Lung microvascular endothelial cell (primary cell): ENCODE measurements at regions not wholly inside any gene's neighbourhood (a gene's known extent, or its start where the extent isn't known, plus 50 kb on each side); places are given as distances from the start of the nearest gene placed in this dataset.

Experiments
- DNase-seq, 2 donors: peaks; one replicate each; pipeline versions ENCODE4 v3.0.0 to v3.0.0-alpha.2; 2010; ENCODE audit warnings: low read depth in 2 of 2

- no peak for DNase-seq
These were observed 118.8 kb upstream of the DIO3 start for GRCh38 chr14:101442451-101442850.

GRCh38 chr14:101444116-101444515, 117.2 kb upstream of the DIO3 start:
- no peak for DNase-seq

GRCh38 chr14:101445278-101445677, 116.0 kb upstream of the DIO3 start:
- no peak for DNase-seq

GRCh38 chr14:101446387-101446969, 114.8 kb upstream of the DIO3 start:
- DNase-seq, result no peak

GRCh38 chr14:101449114-101449513, 112.2 kb upstream of the DIO3 start:
- DNase-seq, result no peak

- no peak for DNase-seq
These were observed 110.1 kb upstream of the DIO3 start for GRCh38 chr14:101451166-101451565.

- no peak for DNase-seq
These were observed 108.1 kb upstream of the DIO3 start for GRCh38 chr14:101453225-101453624.

- DNase-seq, result no peak
These were observed 107.1 kb upstream of the DIO3 start for GRCh38 chr14:101454229-101454628.

- no peak for DNase-seq
These were observed 104.8 kb upstream of the DIO3 start for GRCh38 chr14:101456246-101457175.

GRCh38 chr14:101457301-101457935, 103.9 kb upstream of the DIO3 start:
- no peak for DNase-seq

- no peak for DNase-seq
These were observed 103.2 kb upstream of the DIO3 start for GRCh38 chr14:101457936-101458740.

- no peak for DNase-seq
These were observed 102.3 kb upstream of the DIO3 start for GRCh38 chr14:101458741-101459550.

GRCh38 chr14:101459551-101459900, 101.8 kb upstream of the DIO3 start:
- DNase-seq, result no peak

- DNase-seq, result no peak
These were observed 100.8 kb upstream of the DIO3 start for GRCh38 chr14:101460521-101460920.

- DNase-seq, result no peak
These were observed 100.1 kb upstream of the DIO3 start for GRCh38 chr14:101460986-101461750.

- DNase-seq, result no peak
These were observed 99.4 kb upstream of the DIO3 start for GRCh38 chr14:101461891-101462290.

- no peak for DNase-seq
These were observed 98.3 kb upstream of the DIO3 start for GRCh38 chr14:101462726-101463565.

- DNase-seq, result no peak
These were observed 97.6 kb upstream of the DIO3 start for GRCh38 chr14:101463566-101464171.
